ENCODE measurements at regions not wholly inside any gene's neighbourhood (a gene's known extent, or its start where the extent isn't known, plus 50 kb on each side); places are given as distances from the start of the nearest gene placed in this dataset.

GRCh38 chr2:42931818-42932195, 139.4 kb upstream of the HAAO start:
- DNase-seq (ENCODE audit: low spot score): no peak

DNA sequence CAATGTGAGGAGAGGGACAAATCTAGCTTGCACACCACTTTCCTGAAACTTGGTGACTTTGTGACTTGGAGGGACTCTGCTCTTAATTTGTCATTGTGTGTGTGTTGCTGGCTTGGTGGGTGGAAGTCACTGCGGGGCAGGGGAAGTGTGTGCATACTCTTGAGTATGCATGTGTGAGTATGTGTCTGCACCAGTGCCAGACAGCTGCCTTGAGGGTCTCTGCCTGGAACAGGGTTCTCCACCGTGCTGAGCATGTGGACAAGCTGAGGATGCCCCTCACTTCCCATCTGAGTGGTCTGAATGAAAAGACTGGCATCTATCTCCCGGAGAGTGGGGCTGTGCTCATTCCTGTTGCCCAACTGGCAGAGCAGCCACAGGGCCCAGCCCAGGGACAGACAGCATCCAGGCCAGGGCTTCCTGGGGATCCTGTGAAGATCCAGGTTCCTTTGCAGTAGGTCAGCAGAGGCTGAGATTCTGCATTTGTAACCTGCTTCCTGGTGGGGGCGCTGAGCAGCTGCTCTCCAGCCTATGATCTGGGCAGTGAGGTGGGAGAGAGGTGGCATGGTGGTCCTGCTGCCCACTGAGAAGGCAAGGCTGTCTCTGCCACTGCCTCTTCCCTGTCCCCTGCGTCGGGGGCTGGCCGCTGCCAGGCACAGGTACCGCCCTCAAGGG, 138.9 kb upstream of the HAAO start:
- DNase-seq (ENCODE audit: low spot score): no peak

- DNase-seq (ENCODE audit: low spot score): no peak
These were observed 137.7 kb upstream of the HAAO start for GRCh38 chr2:42930025-42930581.

DNA sequence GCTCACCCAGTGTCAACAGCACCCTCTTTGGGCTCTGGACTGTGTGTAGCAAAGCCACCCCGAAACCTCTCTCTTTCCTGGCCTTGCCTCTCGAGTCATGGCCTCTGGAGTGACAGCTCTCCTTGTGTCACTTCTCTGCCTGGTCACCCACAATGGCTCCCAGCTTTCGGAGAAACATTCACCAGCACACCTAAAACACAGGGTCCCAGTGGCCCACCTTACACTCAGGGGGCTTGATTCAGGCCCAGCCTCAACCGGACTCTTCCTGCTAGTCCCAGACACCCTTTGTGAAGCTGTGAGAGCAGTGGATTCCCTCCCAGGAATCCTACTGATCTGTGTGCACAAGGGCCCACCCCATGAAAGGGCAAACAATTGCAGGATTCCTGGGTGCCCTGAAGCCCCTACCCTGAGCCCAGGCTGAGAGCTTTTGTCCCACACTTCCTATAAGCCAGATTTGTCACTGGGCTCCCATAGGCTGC, 137.2 kb upstream of the HAAO start:
- DNase-seq (ENCODE audit: low spot score): no peak

DNA sequence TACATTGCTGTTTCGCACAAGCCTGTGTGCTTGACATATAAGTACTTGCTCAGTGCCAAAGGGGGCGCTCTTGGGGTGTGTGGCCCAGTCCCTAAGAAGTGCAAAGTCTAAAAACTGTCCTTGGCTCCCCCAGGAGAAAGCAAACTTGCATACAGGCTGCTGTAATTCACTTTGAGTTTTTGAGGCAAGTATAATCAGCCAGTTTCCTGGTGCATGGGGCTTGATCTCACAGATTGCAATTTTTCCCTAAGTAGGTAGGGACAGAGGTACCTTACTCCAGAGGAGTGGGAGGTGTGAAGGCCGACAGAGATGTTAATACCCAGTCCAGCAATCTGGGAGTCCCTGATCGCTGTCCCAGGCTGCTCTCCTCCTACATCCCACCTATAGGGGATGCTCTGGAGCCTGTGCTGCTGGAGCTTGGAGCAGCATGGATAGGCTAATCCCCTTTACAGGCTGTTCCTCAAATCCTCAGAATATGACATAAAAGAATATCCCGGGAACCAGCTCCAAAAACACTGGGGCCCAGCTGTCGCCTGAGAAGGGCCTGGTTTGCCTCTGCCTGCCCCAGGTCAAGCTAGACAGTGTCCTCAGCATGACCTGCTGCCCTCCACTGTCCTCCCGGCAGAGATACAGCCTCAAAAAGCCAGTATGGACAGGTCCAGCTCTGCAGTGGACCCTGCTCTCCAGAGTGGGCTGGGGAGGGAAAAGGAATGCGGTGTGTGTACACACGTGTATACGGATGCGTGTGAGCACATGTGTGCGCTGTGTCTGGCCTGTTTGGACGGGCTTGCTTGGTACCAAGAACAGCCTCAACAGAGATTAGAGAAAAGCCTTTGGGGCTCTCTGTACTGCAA, 136.5 kb upstream of the HAAO start:
- DNase-seq (ENCODE audit: low spot score): no peak

DNA sequence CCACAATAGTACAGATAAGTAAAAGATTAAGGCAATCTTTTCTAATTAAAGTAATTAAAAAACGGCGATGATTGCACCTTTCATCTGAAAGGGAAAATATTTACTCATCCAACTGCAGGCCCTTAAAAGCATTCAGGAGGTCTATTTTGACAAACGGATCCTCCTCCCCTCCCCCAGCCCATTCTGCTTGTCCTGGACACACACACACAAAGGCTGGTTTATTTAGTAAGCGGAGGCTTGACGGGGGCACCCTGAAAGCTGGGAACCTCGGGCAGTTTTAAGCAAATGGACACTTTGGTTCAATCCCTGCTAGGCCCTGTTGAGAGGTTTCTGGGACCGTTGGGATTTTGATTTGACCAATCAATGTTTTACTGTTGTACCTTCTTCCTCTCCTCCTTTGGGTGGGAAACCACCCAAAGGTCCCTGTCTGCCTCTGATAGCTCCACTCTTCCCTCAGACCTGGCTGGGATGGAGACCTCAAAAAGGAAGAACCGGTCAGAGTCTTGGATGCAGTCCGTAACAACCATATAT, 135.8 kb upstream of the HAAO start:
- DNase-seq (ENCODE audit: low spot score): no peak

DNA sequence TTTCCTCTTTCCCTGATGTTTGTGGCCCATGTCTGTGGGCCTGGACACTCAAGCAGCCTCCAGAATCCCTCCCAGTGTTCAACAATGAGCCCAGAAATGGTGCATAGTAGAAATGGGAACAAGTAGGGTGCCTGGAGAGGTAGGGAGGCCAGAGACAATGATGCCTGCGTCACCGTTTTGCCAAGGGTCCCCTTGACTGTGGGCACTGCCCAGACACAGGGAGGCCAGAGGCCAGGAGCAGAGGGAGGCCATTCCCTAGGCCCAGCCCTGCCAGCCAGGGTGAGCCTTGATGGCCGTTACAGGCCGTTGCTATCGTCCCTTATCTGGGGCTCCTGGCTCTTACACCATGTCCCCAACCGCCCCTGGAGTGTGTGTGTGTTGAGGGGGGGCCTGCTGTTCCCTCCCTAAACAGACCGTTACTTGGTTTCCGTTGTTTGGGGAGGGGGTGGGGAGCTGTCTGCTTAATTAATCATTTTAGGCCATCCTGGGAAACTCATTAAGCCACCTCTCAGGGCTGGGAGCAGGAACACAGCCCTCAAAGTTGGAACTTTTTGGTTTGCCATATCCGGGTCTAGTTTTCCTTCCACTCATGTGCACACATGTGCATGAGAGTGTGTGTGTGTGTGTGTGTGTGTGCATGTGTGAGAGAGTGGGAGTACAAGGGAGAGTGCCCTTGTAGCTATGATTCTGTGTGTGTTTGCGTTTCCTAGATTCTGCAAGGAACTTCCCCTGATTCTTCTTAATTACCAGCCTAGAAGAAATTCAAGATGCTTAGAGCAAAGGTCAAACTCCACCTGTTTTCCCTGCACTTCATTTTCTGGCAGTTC, 135.2 kb upstream of the HAAO start:
- no peak for DNase-seq (ENCODE audit: low spot score)

DNA sequence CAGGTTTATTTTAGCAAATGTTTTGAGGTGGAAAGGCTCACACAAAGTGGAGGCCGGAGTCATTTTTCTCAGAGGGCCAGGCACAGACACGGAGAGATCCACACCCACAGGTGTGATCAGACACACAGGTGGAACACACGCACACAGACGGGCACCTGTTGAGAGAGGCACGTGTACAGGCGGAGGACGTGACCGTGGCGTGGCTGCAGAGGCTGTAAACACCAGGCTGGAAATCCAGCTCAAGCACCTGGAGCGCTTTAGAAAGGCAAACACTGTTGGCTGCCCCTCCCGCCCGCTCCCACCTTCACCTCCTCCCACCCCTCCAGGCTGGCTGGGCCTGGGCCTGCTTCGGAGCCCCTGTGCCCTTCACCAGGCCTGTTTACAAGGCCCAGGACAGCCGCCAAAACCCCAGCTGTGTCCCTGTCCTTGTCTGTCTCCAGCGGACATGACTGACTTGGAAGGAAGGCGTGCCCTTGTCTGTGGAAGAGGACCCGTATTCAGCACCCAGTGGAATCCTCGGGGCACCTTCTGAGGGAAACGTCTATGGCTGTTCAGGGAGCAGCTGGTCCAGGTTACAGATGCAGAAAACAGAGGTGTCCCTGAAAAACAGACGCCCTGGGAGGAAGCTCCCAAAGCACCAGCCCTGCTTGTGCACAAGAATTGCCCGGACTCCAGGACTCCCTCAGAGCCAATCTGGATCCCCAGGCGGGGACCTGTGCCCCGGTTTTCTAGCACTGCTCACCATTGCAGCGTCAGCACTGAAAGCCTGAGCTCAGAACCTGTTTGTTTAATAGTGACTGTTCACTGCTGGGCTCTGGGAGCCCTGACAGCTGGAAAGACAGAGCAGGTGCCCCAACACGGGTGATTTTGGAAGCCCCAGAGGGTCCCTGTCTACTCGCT, 134.3 kb upstream of the HAAO start:
- DNase-seq (ENCODE audit: low spot score): no peak

GRCh38 chr2:42925742-42926433, 133.5 kb upstream of the HAAO start:
- no peak for DNase-seq (ENCODE audit: low spot score)

GRCh38 chr2:42924418-42924886, 132.1 kb upstream of the HAAO start:
- DNase-seq (ENCODE audit: low spot score): no peak

DNA sequence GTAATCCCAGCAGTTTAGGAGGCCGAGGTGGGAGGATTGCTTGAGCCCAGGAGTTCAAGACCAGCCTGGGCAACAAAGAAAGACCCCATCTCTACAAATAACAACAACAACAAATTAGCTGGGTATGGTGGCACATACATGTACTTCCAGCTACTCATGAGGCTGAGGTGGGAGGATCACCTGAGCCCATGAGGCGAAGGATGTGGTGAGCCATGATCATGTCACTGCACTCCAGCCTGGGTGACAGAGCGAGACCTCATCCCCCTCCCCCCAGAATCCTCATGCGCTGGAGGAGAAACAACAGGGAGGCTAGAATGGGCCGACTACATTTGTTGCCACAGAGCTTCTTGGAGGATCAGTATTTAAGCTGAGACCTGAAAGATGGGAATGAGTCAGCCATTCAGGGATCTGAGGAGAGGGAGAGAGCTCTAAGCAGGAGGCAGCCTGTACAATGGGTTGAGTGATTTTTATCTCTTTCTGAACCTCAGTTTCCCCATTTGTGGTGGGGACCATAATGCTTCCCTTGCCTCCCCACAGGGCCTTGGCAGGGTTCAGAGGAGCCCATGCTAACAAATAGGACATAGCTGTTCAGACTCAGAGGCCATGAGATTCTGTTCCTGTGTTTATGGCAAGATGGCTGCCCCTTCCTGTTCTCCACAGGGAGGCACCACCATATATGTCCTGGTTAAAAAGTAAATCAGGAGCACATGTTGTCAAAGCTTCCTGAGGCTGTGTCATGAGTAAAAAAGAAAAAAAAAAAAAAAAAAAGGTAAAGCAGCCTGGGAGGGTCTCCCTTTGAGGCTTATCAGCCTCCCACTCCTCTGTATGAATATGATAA, 131.4 kb upstream of the HAAO start:
- DNase-seq (ENCODE audit: low spot score): no peak

DNA sequence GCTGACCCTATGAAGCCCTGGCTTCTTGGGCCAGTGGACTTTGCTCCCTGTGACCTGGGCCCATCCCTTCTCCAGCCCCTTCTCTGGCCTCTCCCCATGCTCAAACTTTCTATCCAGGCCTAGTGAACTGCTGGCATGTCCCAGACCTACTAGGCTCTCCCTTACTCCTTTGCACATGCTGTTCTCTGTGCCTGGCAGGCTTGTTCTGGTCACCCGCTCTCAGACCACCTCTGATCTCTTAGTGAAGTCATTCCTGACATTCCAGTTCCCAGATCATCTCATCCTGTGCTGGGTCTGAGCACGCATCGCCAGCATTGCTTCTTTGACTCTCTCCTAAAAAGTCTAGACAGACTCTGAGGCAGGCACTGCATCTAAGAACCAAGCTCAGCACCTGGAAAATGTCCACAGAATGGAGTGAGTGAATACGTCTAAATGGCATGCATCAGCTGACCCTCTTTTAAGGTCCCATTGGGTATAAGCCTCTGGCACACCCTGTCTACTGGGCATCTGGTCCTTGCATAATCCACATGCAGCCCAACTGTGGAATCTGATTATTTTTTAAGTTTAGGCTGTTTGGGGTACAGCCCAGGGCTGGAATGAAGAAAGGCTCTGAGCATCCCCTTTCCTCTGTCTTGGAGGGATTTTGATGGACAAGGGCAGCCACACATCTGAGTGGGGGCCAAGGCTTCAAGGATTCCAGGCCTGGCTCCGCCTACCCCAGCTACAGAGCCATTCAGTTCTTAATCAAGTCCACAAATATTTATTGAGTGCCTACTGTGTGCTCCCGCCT, 130.6 kb upstream of the HAAO start:
- no peak for DNase-seq (ENCODE audit: low spot score)

DNA sequence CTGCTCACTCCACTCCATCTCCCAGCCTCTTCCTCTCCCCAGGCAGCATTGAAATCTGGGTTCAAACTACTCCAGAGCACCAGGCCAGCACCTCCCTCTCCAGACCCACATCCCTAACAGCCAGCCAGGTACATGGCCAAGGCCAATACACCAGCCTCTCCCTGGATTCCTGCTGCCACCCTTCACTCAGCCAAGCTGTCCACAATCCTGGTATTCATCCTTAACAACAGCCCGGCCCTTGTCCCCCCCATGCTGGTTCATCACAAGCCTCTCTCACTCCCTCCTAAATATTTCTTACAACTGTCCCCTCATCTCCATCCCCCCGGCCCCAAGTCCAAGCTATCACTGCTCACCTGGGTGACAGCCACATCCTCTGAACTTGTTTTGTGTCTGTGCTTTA, 129.9 kb upstream of the HAAO start:
- no peak for DNase-seq (ENCODE audit: low spot score)

GRCh38 chr2:42921721-42922120, 129.3 kb upstream of the HAAO start:
- no peak for DNase-seq (ENCODE audit: low spot score)

DNA sequence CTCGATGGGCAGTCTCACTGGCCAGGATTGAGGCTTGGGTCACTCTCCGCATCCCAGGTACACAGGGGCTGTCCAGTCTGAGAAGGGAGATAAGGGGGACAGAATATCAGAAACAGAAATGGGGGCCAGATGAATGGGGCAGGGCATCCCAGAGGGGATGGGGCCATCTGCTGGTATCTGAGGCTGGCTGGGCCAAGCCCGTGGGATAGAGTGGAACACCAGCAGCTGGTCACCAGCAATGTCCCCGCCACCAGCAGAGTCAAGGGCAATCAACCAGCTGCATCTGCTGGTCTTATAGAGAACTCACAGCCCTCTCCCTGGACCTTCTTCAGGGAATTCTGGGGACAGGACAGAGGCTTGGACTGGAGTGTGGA, 128.8 kb upstream of the HAAO start:
- no peak for DNase-seq (ENCODE audit: low spot score)

- no peak for DNase-seq (ENCODE audit: low spot score)
These were observed 128.2 kb upstream of the HAAO start for GRCh38 chr2:42920446-42921146.

DNA sequence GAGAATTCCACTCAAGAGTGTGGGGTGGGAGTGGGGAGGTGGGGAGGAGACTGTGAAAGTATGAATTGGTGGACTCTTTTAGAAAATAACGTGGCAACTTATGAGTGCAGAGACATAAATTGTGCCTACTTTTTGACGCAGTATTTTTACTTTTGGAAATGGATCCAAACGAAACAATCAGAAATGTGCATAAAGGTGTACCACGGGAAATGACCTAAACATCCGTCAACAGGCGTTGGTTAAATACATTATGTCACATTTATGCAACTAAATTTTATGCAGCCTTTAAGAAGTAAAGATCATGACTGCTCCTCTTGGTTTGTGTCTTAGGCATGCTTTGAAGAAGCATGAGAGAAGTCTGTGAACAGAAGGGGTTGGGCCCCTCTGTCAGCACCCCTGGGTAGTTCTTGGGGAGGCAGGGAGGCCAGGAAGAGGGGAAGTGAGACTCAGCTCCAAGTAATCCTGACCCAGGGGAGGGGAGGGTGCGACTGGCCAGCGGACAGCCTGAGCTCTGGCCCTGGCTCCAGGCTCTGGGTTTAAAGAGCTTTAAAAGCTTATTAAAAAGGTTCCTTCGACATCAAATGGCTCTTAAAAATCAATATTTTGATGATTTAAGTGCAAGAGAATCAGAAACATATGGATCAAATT, 126.4 kb upstream of the HAAO start:
- no peak for DNase-seq (ENCODE audit: low spot score)
